H1 (cell line): ENCODE measurements at regions not wholly inside any gene's neighbourhood (a gene's known extent, or its start where the extent isn't known, plus 50 kb on each side); places are given as distances from the start of the nearest gene placed in this dataset.

ENCODE experiments used
- CTCF ChIA-PET: fragments of 300-600 bp; sonication (Branson Sonifier 250); formaldehyde crosslinking; loops from one replicate; lab custom pipeline; 2021; ENCODE audit not compliant: partially characterized antibody; lab: Charles Lee
- POLR2A ChIA-PET: fragments of 300-600 bp; sonication (Branson Sonifier 250); formaldehyde crosslinking; loops from one replicate; lab custom pipeline; 2021; ENCODE audit warnings: inconsistent platforms; ENCODE audit not compliant: partially characterized antibody; lab: Charles Lee
- DNase-seq, 2 experiments: peaks; one replicate each; pipeline versions ENCODE4 v3.0.0 to v3.0.0-alpha.2; 2010 to 2022; ENCODE audit warnings: low spot score in 2 of 2, low read depth in 1 of 2, mixed read lengths in 1 of 2
- FAIRE-seq: peaks from 2 replicates; lab custom pipeline; 2011; peaks lifted over from hg19 to GRCh38; lab: Jason Lieb, UNC
- H2AFZ ChIP-seq: 2 replicates; pipeline ENCODE4 v1.8.1; 2012; ENCODE audit warnings: low read length, inconsistent platforms
- H2AK5ac ChIP-seq: 2 replicates; pipeline ENCODE4 v1.6.1; 2013; ENCODE audit warnings: low read depth, low read length
- H2BK120ac ChIP-seq: replicated peaks from 2 replicates; pipeline ENCODE3; 2013; ENCODE audit warnings: low read depth, low read length, inconsistent platforms
- H2BK12ac ChIP-seq: 2 replicates; pipeline ENCODE4 v1.6.1; 2013; ENCODE audit warnings: low read depth, low read length
- H2BK15ac ChIP-seq: 2 replicates; pipeline ENCODE4 v1.6.1; 2013; ENCODE audit warnings: low read length
- H2BK20ac ChIP-seq: 2 replicates; pipeline ENCODE4 v1.6.1; 2013; ENCODE audit warnings: low read length
- H2BK5ac ChIP-seq: 2 replicates; pipeline ENCODE4 v1.6.1; 2013; ENCODE audit warnings: low read depth, low read length
- H3K14ac ChIP-seq: 2 replicates; pipeline ENCODE4 v1.6.1; 2013; ENCODE audit warnings: inconsistent platforms; ENCODE audit not compliant: insufficient read length
- H3K18ac ChIP-seq: 2 replicates; pipeline ENCODE4 v1.6.1; 2013; ENCODE audit warnings: low read length; ENCODE audit errors: extremely low read depth
- H3K23ac ChIP-seq: 2 replicates; pipeline ENCODE4 v1.6.1; 2013; ENCODE audit warnings: inconsistent platforms; ENCODE audit not compliant: insufficient read length
- H3K23me2 ChIP-seq: 2 replicates; pipeline ENCODE4 v1.6.1; 2013; ENCODE audit warnings: low read depth, low read length
- H3K27ac ChIP-seq: 2 replicates; pipeline ENCODE4 v1.6.1; 2011; ENCODE audit warnings: low read depth, low read length, inconsistent platforms
- H3K27me3 ChIP-seq, 4 experiments: replicated peaks in 1 of 4; 1 replicate in 1 of 4; 2 replicates in 3 of 4; pipeline versions ENCODE4 v1.6.1 to v1.8.1; 2011 to 2013; ENCODE audit warnings: low read length in 3 of 4, mild to moderate bottlenecking in 3 of 4, inconsistent platforms in 2 of 4, mixed read lengths in 2 of 4, moderate library complexity in 1 of 4; ENCODE audit not compliant: control insufficient read depth in 3 of 4, insufficient read depth in 3 of 4; ENCODE audit errors: extremely low read depth in 1 of 4
- H3K36me3 ChIP-seq, 4 experiments: 2 replicates each; pipeline versions ENCODE4 v1.6.1 to v1.8.1; 2011 to 2013; ENCODE audit warnings: mild to moderate bottlenecking in 4 of 4, low read length in 3 of 4, moderate library complexity in 2 of 4, control low read depth in 1 of 4, inconsistent platforms in 1 of 4; ENCODE audit not compliant: insufficient read depth in 4 of 4, control insufficient read depth in 2 of 4
- H3K4ac ChIP-seq: replicated peaks from 2 replicates; pipeline ENCODE3; 2013; ENCODE audit warnings: low read length, low read depth, mixed read lengths, inconsistent platforms; ENCODE audit not compliant: insufficient read length
- H3K4me1 ChIP-seq, 4 experiments: replicated peaks in 1 of 4; 1 replicate in 1 of 4; 2 replicates in 3 of 4; pipeline versions ENCODE4 v1.6.1 to v1.8.1; 2011 to 2013; ENCODE audit warnings: low read length in 3 of 4, inconsistent platforms in 2 of 4, mixed read lengths in 1 of 4; ENCODE audit not compliant: insufficient read depth in 4 of 4, control insufficient read depth in 3 of 4
- H3K4me2 ChIP-seq, 2 experiments: 2 replicates each; pipeline versions ENCODE4 v1.6.1 to v1.8.1; 2011 to 2013; ENCODE audit warnings: low read depth in 2 of 2, low read length in 2 of 2, control low read depth in 1 of 2, inconsistent platforms in 1 of 2, mild to moderate bottlenecking in 1 of 2; ENCODE audit not compliant: insufficient read depth in 1 of 2
- H3K4me3 ChIP-seq, 4 experiments: fragments of 200-600, 300-600 bp in 1 of 4; sonication (generic), shearing (Covaris generic), sonication (Bioruptor Twin) in 1 of 4; 2 replicates each; pipeline versions ENCODE4 v1.5.1 to v1.8.1; 2011 to 2016; ENCODE audit warnings: low read length in 4 of 4, low read depth in 3 of 4, control low read depth in 2 of 4, inconsistent platforms in 2 of 4, mild to moderate bottlenecking in 2 of 4, mixed read lengths in 1 of 4, moderate library complexity in 1 of 4; ENCODE audit not compliant: insufficient read depth in 2 of 4; ENCODE audit errors: extremely low read depth in 1 of 4
- H3K56ac ChIP-seq: replicated peaks from 2 replicates; pipeline ENCODE3; 2013; ENCODE audit warnings: low read depth, mild to moderate bottlenecking, mixed read lengths, low read length, inconsistent platforms; ENCODE audit not compliant: insufficient read length
- H3K79me1 ChIP-seq: 2 replicates; pipeline ENCODE4 v1.6.1; 2013; ENCODE audit warnings: low read depth, low read length, control low read depth
- H3K79me2 ChIP-seq, 2 experiments: 2 replicates each; pipeline versions ENCODE4 v1.6.1 to v1.8.1; 2012 to 2013; ENCODE audit warnings: low read length in 2 of 2, mild to moderate bottlenecking in 2 of 2, inconsistent platforms in 1 of 2; ENCODE audit not compliant: insufficient read depth in 2 of 2, control insufficient read depth in 1 of 2
- H3K9ac ChIP-seq, 4 experiments: replicated peaks in 1 of 4; 1 replicate in 1 of 4; 2 replicates in 3 of 4; pipeline versions ENCODE4 v1.6.1 to v1.8.1; 2011 to 2013; ENCODE audit warnings: low read depth in 3 of 4, low read length in 3 of 4, control low read depth in 2 of 4, mild to moderate bottlenecking in 2 of 4, moderate library complexity in 2 of 4, inconsistent platforms in 1 of 4; ENCODE audit errors: extremely low read depth in 1 of 4
- H3K9me3 ChIP-seq, 2 experiments: 2 replicates each; pipeline versions ENCODE4 v1.6.1 to v1.8.1; 2012 to 2013; ENCODE audit warnings: mild to moderate bottlenecking in 2 of 2, moderate library complexity in 2 of 2, control low read depth in 1 of 2, inconsistent platforms in 1 of 2, low read depth in 1 of 2, low read length in 1 of 2, mixed read lengths in 1 of 2; ENCODE audit not compliant: insufficient read depth in 2 of 2
- H4K20me1 ChIP-seq, 2 experiments: replicated peaks in 1 of 2; 2 replicates each; pipeline versions ENCODE3 to v1.8.1; 2011 to 2013; ENCODE audit warnings: inconsistent platforms in 2 of 2, low read length in 2 of 2, mild to moderate bottlenecking in 1 of 2; ENCODE audit not compliant: insufficient read depth in 2 of 2, control insufficient read depth in 1 of 2
- H4K5ac ChIP-seq: 2 replicates; pipeline ENCODE4 v1.6.1; 2013; ENCODE audit warnings: low read length, low read depth, mixed read lengths, inconsistent platforms; ENCODE audit not compliant: insufficient read length
- H4K8ac ChIP-seq: 2 replicates; pipeline ENCODE4 v1.8.0; 2013; ENCODE audit warnings: mild to moderate bottlenecking, moderate library complexity, low read length, inconsistent platforms; ENCODE audit not compliant: insufficient read depth; ENCODE audit errors: extremely low read depth
- H4K91ac ChIP-seq: replicated peaks from 2 replicates; pipeline ENCODE3; 2013; ENCODE audit warnings: low read length, mixed read lengths, inconsistent platforms; ENCODE audit not compliant: insufficient read length
- CBX5 ChIP-seq: fragments of 300-800, 300-1000 bp; sonication (generic); IDR thresholded peaks from 2 replicates; pipeline ENCODE4 v1.7.1; 2016; ENCODE audit warnings: antibody characterized with exemption, low read length, low read depth
- EGR1 ChIP-seq: IDR thresholded peaks from 2 replicates; pipeline ENCODE4 v1.6.1; 2011; ENCODE audit warnings: low read depth, low read length, borderline replicate concordance
- EP300 ChIP-seq, 2 experiments: IDR thresholded peaks; 1 replicate in 1 of 2; 2 replicates in 1 of 2; pipeline ENCODE4 v1.6.1; 2011 to 2012; ENCODE audit warnings: low read depth in 2 of 2, low read length in 2 of 2, mild to moderate bottlenecking in 2 of 2, borderline replicate concordance in 1 of 2, inconsistent platforms in 1 of 2, moderate library complexity in 1 of 2
- JUND ChIP-seq: IDR thresholded peaks from 2 replicates; pipeline ENCODE4 v1.6.1; 2011; ENCODE audit warnings: mild to moderate bottlenecking, improper control_type of control experiment, low read length
- KDM1A ChIP-seq: fragments of 200-600, 300-600 bp; sonication (generic); IDR thresholded peaks from 2 replicates; pipeline ENCODE4 v1.7.1; 2016; ENCODE audit warnings: mild to moderate bottlenecking, low read length, borderline replicate concordance
- POU5F1 ChIP-seq: IDR thresholded peaks from 2 replicates; pipeline ENCODE4 v1.6.1; 2011; ENCODE audit warnings: low read depth, mild to moderate bottlenecking, low read length, moderate library complexity
- RAD21 ChIP-seq, 2 experiments: IDR thresholded peaks in 1 of 2; conservative IDR thresholded peaks in 1 of 2; 2 replicates each; pipeline ENCODE4 v1.6.1; 2011; ENCODE audit warnings: low read depth in 2 of 2, low read length in 2 of 2, improper control_type of control experiment in 1 of 2, inconsistent platforms in 1 of 2, mild to moderate bottlenecking in 1 of 2, moderate library complexity in 1 of 2
- RXRA ChIP-seq: IDR thresholded peaks from 2 replicates; pipeline ENCODE4 v1.6.1; 2011; ENCODE audit warnings: low read depth, mild to moderate bottlenecking, low read length, moderate library complexity; ENCODE audit not compliant: insufficient read depth
- SP1 ChIP-seq: IDR thresholded peaks from 2 replicates; pipeline ENCODE4 v1.6.1; 2011; ENCODE audit warnings: low read depth, low read length
- SP2 ChIP-seq: IDR thresholded peaks from 2 replicates; pipeline ENCODE4 v1.6.1; 2012; ENCODE audit warnings: mild to moderate bottlenecking, low read length, inconsistent platforms
- SP4 ChIP-seq: IDR thresholded peaks from 2 replicates; pipeline ENCODE4 v1.6.1; 2012; ENCODE audit warnings: low read length, inconsistent platforms
- SUZ12 ChIP-seq: fragments of 200-600 bp; sonication (generic); IDR thresholded peaks from 2 replicates; pipeline ENCODE4 v1.6.1; 2012; ENCODE audit warnings: mild to moderate bottlenecking, inconsistent platforms, low read length, moderate library complexity, mixed read lengths
- TEAD4 ChIP-seq: IDR thresholded peaks from 2 replicates; pipeline ENCODE4 v1.6.1; 2012; ENCODE audit warnings: low read depth, low read length, inconsistent platforms, mixed read lengths
- USF2 ChIP-seq: IDR thresholded peaks from 2 replicates; pipeline ENCODE4 v1.6.1; 2011; ENCODE audit warnings: low read length, improper control_type of control experiment
- WGBS, 2 experiments: shearing (Covaris generic) in 1 of 2; methylation state at CpG; one replicate each; pipeline versions ENCODE4 v1.1.6 to v1.1.7; 2013 to 2015; ENCODE audit warnings: low lambda C conversion rate in 2 of 2, mixed read lengths in 2 of 2, inconsistent platforms in 1 of 2, low coverage in 1 of 2, missing lambda C conversion rate in 1 of 2; ENCODE audit not compliant: insufficient replicate concordance in 2 of 2, insufficient coverage in 1 of 2, insufficient read length in 1 of 2; ENCODE audit errors: extremely low coverage in 1 of 2, missing lambda C conversion rate in 1 of 2; 5-methylcytosine and 5-hydroxymethylcytosine counted together

- no peak overlapping the region for H3K23ac ChIP-seq
- no peak overlapping the region for H3K9ac ChIP-seq
- H3K18ac ChIP-seq = no peak overlapping the region
- H3K4me1 ChIP-seq = no peaks in the 10 kb centered on the region
- FAIRE-seq = no peak
- H3K9me3 ChIP-seq = no peaks in the 10 kb centered on the region
- H2BK15ac ChIP-seq = no peak overlapping the region
- H3K27ac ChIP-seq = no peak overlapping the region
- no peak overlapping the region for H4K8ac ChIP-seq
- 92% methylated on average over 5 of the region's 6 CpGs; no CpG with 5 or more reads in 1 of the 2 experiments for WGBS, 2 experiments
- H3K14ac ChIP-seq = no peak overlapping the region
- no peak overlapping the region for H3K56ac ChIP-seq
- ChIA-PET POLR2A (no interaction called here), CTCF (interaction anchor here (1.1 kb wide), 1 partner anchor 84 kb away, joined by 4 read pairs; no protein-coding TSS in a partner anchor)
- H2AK5ac ChIP-seq = no peak overlapping the region
- no peak overlapping the region for H2BK12ac ChIP-seq
- H2BK120ac ChIP-seq = no peak overlapping the region
- no peak overlapping the region for H2BK5ac ChIP-seq
- no peak overlapping the region for H3K4ac ChIP-seq
- no peaks in the 10 kb centered on the region; a peak in 1 of 8 replicates for H3K36me3 ChIP-seq
- H3K4me3 ChIP-seq = no peak overlapping the region
- H3K27me3 ChIP-seq = no peaks in the 10 kb centered on the region
- DNase-seq = no peak
- no peaks in the 10 kb centered on the region for H3K79me2 ChIP-seq
- no peak overlapping the region for H4K91ac ChIP-seq
- H3K79me1 ChIP-seq = no peaks in the 10 kb centered on the region
- no peak overlapping the region for H2AFZ ChIP-seq
- H3K23me2 ChIP-seq = no peaks in the 10 kb centered on the region
- no peak overlapping the region for H2BK20ac ChIP-seq
- H3K4me2 ChIP-seq = no peak overlapping the region
- H4K5ac ChIP-seq = no peak overlapping the region
- H4K20me1 ChIP-seq = no peaks in the 10 kb centered on the region
- no peak for TF ChIP-seq RAD21 (IDR thresholded peaks at IDR 0.05 in 1 of 2, conservative IDR thresholded peaks at IDR 0.05 in 1 of 2; ENCODE audit: low read depth in 2 of 2, low read length in 2 of 2)
- TF ChIP-seq KDM1A = no peak
- TF ChIP-seq RXRA = no peak
- no peak for TF ChIP-seq TEAD4
- no peak for TF ChIP-seq JUND
- no peak for TF ChIP-seq CBX5
- TF ChIP-seq SP2 = no peak
- no peak for TF ChIP-seq POU5F1
- no peak for TF ChIP-seq SP4
- no peak for TF ChIP-seq SUZ12
- no peak for TF ChIP-seq EP300 (IDR thresholded peaks at IDR 0.05; ENCODE audit: borderline replicate concordance in 1 of 2, low read depth in 2 of 2, low read length in 2 of 2)
- no peak for TF ChIP-seq USF2
- no peak for TF ChIP-seq SP1
- no peak for TF ChIP-seq EGR1
Observed at GRCh38 chr7:39825401-39825980, 124.6 kb upstream of the CDK13 start.
